ENCODE measurements at regions not wholly inside any gene's neighbourhood (a gene's known extent, or its start where the extent isn't known, plus 50 kb on each side); places are given as distances from the start of the nearest gene placed in this dataset.
"Not testable (repeated sequence)": the region's sequence is repeated elsewhere in the genome, so short reads cannot be mapped to it uniquely, and the experiment has no call there.

DNA sequence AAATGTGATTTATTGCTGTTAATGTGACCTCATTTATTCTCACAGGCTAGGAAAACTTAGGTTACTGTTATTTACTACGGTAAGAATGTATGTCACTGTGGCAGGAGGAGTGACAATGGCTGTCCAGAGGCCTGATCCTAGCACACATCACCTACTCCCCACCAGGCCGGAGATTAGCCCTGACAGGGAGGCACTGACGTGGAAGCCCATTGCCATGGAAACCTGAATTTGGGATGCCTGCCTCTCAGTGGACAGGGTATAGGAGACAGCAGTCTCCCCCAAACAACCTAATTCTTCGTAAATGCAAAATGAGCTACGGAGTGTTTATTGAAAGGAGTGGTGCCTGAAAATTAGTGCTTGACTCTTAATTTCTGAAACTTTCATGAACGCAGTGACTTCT lies 87.6 kb upstream of the SMARCA2 start:
- ChIA-PET CTCF (no interaction called here), POLR2A (no interaction called here)
- no peaks in the 10 kb centered on the region for H3K36me3 Mint-ChIP-seq (ENCODE audit: insufficient read depth, unreplicated experiment)
- no peaks in the 10 kb centered on the region for H3K27me3 ChIP-seq (replicated peaks; ENCODE audit: control insufficient read depth, insufficient read depth, low read length)
- TF ChIP-seq CTCF (IDR thresholded peaks at IDR 0.05; ENCODE audit: insufficient read depth in 1 of 2, low read depth in 1 of 2, low read length in 1 of 2, severe bottlenecking in 1 of 2, unreplicated experiment in 1 of 2) = no peak
- no peak overlapping the region for H3K4me3 ChIP-seq (ENCODE audit: low read depth, low read length)
- DNase-seq = no peak
- H3K27me3 Mint-ChIP-seq (ENCODE audit: insufficient read depth, unreplicated experiment) = peaks cover 9% of the 10 kb centered on the region
- H3K9me3 ChIP-seq = no peaks in the 10 kb centered on the region
- no peaks in the 10 kb centered on the region for H3K36me3 ChIP-seq (ENCODE audit: control insufficient read depth, insufficient read depth, low read length)
- H3K9me3 Mint-ChIP-seq (ENCODE audit: unreplicated experiment) = no peaks in the 10 kb centered on the region
- no peaks in the 10 kb centered on the region for H3K4me1 ChIP-seq
- H3K27ac Mint-ChIP-seq (ENCODE audit: unreplicated experiment) = no peak overlapping the region
- intact Hi-C loops (cut with micrococcal nuclease; ENCODE audit: unreplicated experiment) = no loop called here
- BruUV-seq (replicated peaks) = no TSS peak
- H3K4me3 Mint-ChIP-seq (ENCODE audit: unreplicated experiment) = no peak overlapping the region
- no peaks in the 10 kb centered on the region for H3K4me1 Mint-ChIP-seq (ENCODE audit: low read depth, unreplicated experiment)

DNA sequence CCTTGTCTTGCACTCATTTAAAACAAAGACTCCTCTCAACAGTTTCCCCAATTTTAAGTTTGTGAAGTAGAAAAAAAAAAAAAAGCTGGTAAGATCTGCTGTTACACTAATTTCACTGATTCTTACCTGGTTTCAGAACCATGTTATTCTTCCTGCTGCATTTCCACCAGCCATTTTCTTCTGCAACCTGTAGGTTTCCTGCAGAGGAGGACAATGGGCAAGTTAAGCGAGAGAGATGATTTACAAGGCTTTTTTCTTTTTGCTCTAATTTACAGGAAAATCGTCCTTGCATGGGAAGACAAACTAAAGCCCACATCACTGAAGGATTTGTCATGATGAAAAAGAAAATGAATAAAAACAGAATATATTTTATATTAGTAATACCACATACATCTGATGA lies 86.0 kb upstream of the SMARCA2 start:
- BruUV-seq (replicated peaks) = no TSS peak
- H3K9me3 ChIP-seq = no peaks in the 10 kb centered on the region
- no peak for DNase-seq
- H3K36me3 ChIP-seq (ENCODE audit: control insufficient read depth, insufficient read depth, low read length) = no peaks in the 10 kb centered on the region
- intact Hi-C loops (cut with micrococcal nuclease; ENCODE audit: unreplicated experiment) = no loop called here
- H3K27me3 ChIP-seq (replicated peaks; ENCODE audit: control insufficient read depth, insufficient read depth, low read length) = no peaks in the 10 kb centered on the region
- no peaks in the 10 kb centered on the region for H3K36me3 Mint-ChIP-seq (ENCODE audit: insufficient read depth, unreplicated experiment)
- no peaks in the 10 kb centered on the region for H3K9me3 Mint-ChIP-seq (ENCODE audit: unreplicated experiment)
- H3K27ac Mint-ChIP-seq (ENCODE audit: unreplicated experiment) = no peak overlapping the region
- POLR2A ChIA-PET = no interaction called here
- CTCF ChIA-PET = interaction anchor here (0.6 kb wide), 1 partner anchor 1241 kb away, joined by 3 read pairs; no protein-coding TSS in a partner anchor
- H3K27me3 Mint-ChIP-seq (ENCODE audit: insufficient read depth, unreplicated experiment) = peaks cover 9% of the 10 kb centered on the region
- no peak for TF ChIP-seq CTCF (IDR thresholded peaks at IDR 0.05; ENCODE audit: insufficient read depth in 1 of 2, low read depth in 1 of 2, low read length in 1 of 2, severe bottlenecking in 1 of 2, unreplicated experiment in 1 of 2)
- no peaks in the 10 kb centered on the region for H3K4me1 ChIP-seq
- no peak overlapping the region for H3K4me3 ChIP-seq (ENCODE audit: low read depth, low read length)
- no peaks in the 10 kb centered on the region for H3K4me1 Mint-ChIP-seq (ENCODE audit: low read depth, unreplicated experiment)
- H3K4me3 Mint-ChIP-seq (ENCODE audit: unreplicated experiment) = no peak overlapping the region

DNA sequence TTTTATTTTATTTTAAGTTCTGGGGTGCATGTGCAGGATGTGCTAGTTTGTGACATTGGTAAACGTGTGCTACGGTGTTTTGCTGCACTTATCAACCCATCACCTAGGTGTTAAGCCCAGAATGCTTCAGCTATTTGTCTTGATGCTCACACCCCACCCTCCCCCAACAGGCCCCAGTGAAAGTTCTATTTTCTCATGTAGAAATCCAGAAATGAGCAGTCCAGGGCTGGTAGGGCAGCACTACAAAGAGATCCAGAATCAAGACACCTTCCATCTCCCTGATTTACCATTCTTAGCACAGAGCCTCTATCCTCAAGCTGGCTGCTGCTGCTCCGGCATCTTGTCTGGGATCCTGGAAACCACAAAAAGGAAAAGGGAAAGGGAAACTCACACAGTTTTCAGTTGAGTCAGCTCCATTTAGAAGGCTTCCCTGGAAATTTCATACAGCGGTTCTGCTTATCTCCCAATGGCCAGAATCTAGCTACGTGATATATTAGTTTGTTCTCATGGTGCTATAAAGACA lies 85.4 kb upstream of the SMARCA2 start:
- Mint-ChIP-seq H3K4me1 (ENCODE audit: low read depth, unreplicated experiment) (no peaks in the 10 kb centered on the region), H3K36me3 (ENCODE audit: insufficient read depth, unreplicated experiment) (no peaks in the 10 kb centered on the region), H3K9me3 (ENCODE audit: unreplicated experiment) (no peaks in the 10 kb centered on the region), H3K27me3 (ENCODE audit: insufficient read depth, unreplicated experiment) (peaks cover 12% of the 10 kb centered on the region), H3K27ac (ENCODE audit: unreplicated experiment) (no peak overlapping the region), H3K4me3 (ENCODE audit: unreplicated experiment) (no peak overlapping the region)
- CTCF ChIA-PET = interaction anchor here (0.6 kb wide), 1 partner anchor 1242 kb away, joined by 3 read pairs; no protein-coding TSS in a partner anchor
- Histone ChIP-seq H3K9me3 (no peaks in the 10 kb centered on the region), H3K36me3 (ENCODE audit: control insufficient read depth, insufficient read depth, low read length) (no peaks in the 10 kb centered on the region), H3K27me3 (replicated peaks; ENCODE audit: control insufficient read depth, insufficient read depth, low read length) (no peaks in the 10 kb centered on the region), H3K4me3 (ENCODE audit: low read depth, low read length) (no peak overlapping the region), H3K4me1 (no peaks in the 10 kb centered on the region)
- BruUV-seq (replicated peaks) = no TSS peak
- intact Hi-C loops (cut with micrococcal nuclease; ENCODE audit: unreplicated experiment) = no loop called here
- no peak for TF ChIP-seq CTCF (IDR thresholded peaks at IDR 0.05; ENCODE audit: insufficient read depth in 1 of 2, low read depth in 1 of 2, low read length in 1 of 2, severe bottlenecking in 1 of 2, unreplicated experiment in 1 of 2)
- POLR2A ChIA-PET = no interaction called here
- no peak for DNase-seq

DNA sequence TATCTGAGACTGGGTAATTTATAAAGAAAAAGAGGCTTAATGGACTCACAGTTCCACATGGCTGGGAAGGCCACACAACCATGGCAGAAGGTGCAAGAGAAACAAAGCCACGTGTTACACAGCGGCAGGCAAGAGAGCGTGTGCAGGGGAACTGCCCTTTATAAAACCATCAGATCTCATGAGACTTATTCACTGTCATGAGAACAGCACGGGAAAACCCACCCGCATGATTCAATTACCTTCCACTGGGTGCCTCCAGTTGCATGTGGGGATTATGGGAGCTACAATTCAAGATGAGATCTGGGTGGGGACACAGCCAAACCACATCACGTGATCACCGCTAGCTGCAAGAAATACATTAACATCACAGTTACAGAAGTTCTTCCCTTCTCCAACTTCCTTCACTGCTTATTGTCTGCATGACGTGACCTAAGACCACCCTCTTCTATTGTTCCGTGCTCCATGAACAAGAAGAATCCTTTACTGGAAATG lies 84.9 kb upstream of the SMARCA2 start:
- H3K9me3 ChIP-seq; H3K9me3 Mint-ChIP-seq (ENCODE audit: unreplicated experiment); H3K27me3 ChIP-seq (replicated peaks; ENCODE audit: control insufficient read depth, insufficient read depth, low read length); H3K27ac Mint-ChIP-seq (ENCODE audit: unreplicated experiment); DNase-seq; H3K36me3 ChIP-seq (ENCODE audit: control insufficient read depth, insufficient read depth, low read length); CTCF ChIA-PET; intact Hi-C loops (cut with micrococcal nuclease; ENCODE audit: unreplicated experiment); H3K4me1 Mint-ChIP-seq (ENCODE audit: low read depth, unreplicated experiment); H3K4me3 ChIP-seq (ENCODE audit: low read depth, low read length); H3K4me3 Mint-ChIP-seq (ENCODE audit: unreplicated experiment); H3K36me3 Mint-ChIP-seq (ENCODE audit: insufficient read depth, unreplicated experiment); BruUV-seq (replicated peaks); H3K4me1 ChIP-seq; POLR2A ChIA-PET: not testable (repeated sequence)
- peaks cover 12% of the 10 kb centered on the region for H3K27me3 Mint-ChIP-seq (ENCODE audit: insufficient read depth, unreplicated experiment)

Measured in Caco-2 (cell line).